Transverse colon (tissue), 4 donors: ENCODE measurements at regions not wholly inside any gene's neighbourhood (a gene's known extent, or its start where the extent isn't known, plus 50 kb on each side); places are given as distances from the start of the nearest gene placed in this dataset.
"Not testable (repeated sequence)": the region's sequence is repeated elsewhere in the genome, so short reads cannot be mapped to it uniquely, and the experiment has no call there.

Source experiments
- DNase-seq: peaks from one replicate; pipeline ENCODE4 v3.0.0-alpha.2; 2019
- H3K27ac ChIP-seq, 4 donors: fragments of 200-600 bp; sonication (generic); 2 replicates each; pipeline ENCODE4 v1.5.1; 2016 to 2018; ENCODE audit warnings: inconsistent platforms in 4 of 4
- H3K27me3 ChIP-seq: fragments of 200-600 bp; sonication (generic); 2 replicates; pipeline ENCODE4 v1.5.1; 2017; ENCODE audit warnings: inconsistent platforms
- H3K36me3 ChIP-seq, 4 donors: fragments of 200-600 bp; sonication (generic); 2 replicates each; pipeline ENCODE4 v1.5.1; 2017 to 2019; ENCODE audit warnings: inconsistent platforms in 4 of 4
- H3K4me1 ChIP-seq, 4 donors: fragments of 200-600 bp; sonication (generic); 2 replicates each; pipeline ENCODE4 v1.5.1; 2017 to 2020; ENCODE audit warnings: inconsistent platforms in 4 of 4
- H3K4me3 ChIP-seq, 4 donors: fragments of 200-600 bp; sonication (generic); 1 replicate in 1 of 4; 2 replicates in 3 of 4; pipeline versions ENCODE4 v1.5.1 to v1.6.1; 2017 to 2019; ENCODE audit warnings: inconsistent platforms in 4 of 4
- H3K9me3 ChIP-seq, 2 donors: fragments of 200-600 bp; sonication (generic); 2 replicates each; pipeline ENCODE4 v1.5.1; 2017 to 2019; ENCODE audit warnings: inconsistent platforms in 2 of 2
- CTCF ChIP-seq, 5 experiments: fragments of 200-600 bp in 3 of 5; fragments of 450-650 bp in 2 of 5; sonication (generic) in 3 of 5; IDR thresholded peaks; 1 replicate in 2 of 5; 2 replicates in 3 of 5; pipeline ENCODE4 v1.5.1; 2016 to 2017; ENCODE audit warnings: antibody characterized with exemption in 5 of 5, inconsistent platforms in 3 of 5, mild to moderate bottlenecking in 2 of 5, moderate library complexity in 1 of 5
- EP300 ChIP-seq: sonication (generic); formaldehyde crosslinking; IDR thresholded peaks from one replicate; pipeline ENCODE4 v1.6.1; 2017; ENCODE audit warnings: antibody characterized with exemption, low read depth
- POLR2A ChIP-seq: fragments of 450-650 bp; IDR thresholded peaks from one replicate; pipeline ENCODE4 v1.6.1; 2016; ENCODE audit warnings: antibody characterized with exemption, mild to moderate bottlenecking, moderate library complexity
- POLR2AphosphoS5 ChIP-seq, 3 donors: sonication (generic); formaldehyde crosslinking; IDR thresholded peaks; one replicate each; pipeline ENCODE4 v1.6.1; 2016; ENCODE audit warnings: antibody characterized with exemption in 3 of 3
- WGBS, 2 donors: methylation state at CpG; one replicate each; pipeline ENCODE4 v1.1.5; 2018; ENCODE audit warnings: low coverage in 1 of 2; 5-methylcytosine and 5-hydroxymethylcytosine counted together
- in situ Hi-C, 4 donors: fragments of 200-750 bp; cut with MboI; loops; one replicate each; pipeline versions ENCODE4 v1.15.0 to v1.15.1; 2017; ENCODE audit warnings: low sequenced_read_pairs in 3 of 4, low pct_ligation_motif_present in 1 of 4, low pct_unique_long_range_greater_than_20kb in 1 of 4
- intact Hi-C: fragments of 100-400 bp; cut with DNase I; formaldehyde crosslinking; loops from one replicate; pipeline ENCODE4 v1.15.1; 2023; ENCODE audit warnings: low total_unique reads

GRCh38 chr5:13212886-13213285 is 731.6 kb downstream of the DNAH5 start:
- TF ChIP-seq EP300 (no peak), CTCF (IDR thresholded peaks at IDR 0.05) (no peak), POLR2A (no peak)

GRCh38 chr5:13211064-13211463 is 733.4 kb downstream of the DNAH5 start:
- Histone ChIP-seq H3K27ac (no peak overlapping the region), H3K9me3 (no peaks in the 10 kb centered on the region), H3K27me3 (no peaks in the 10 kb centered on the region), H3K4me1 (no peaks in the 10 kb centered on the region), H3K4me3 (no peak overlapping the region), H3K36me3 (no peaks in the 10 kb centered on the region)
- DNase-seq, result no peak
- TF ChIP-seq POLR2A (no peak), POLR2AphosphoS5 (IDR thresholded peaks at IDR 0.05) (no peak), CTCF (IDR thresholded peaks at IDR 0.05) (no peak), EP300 (no peak)
- intact Hi-C loops, result no loop called here
- in situ Hi-C loops, result no loop called here
- 93 to 98% methylated on average over 1 of the region's 1 CpG for WGBS, 2 donors

More at GRCh38 chr5:13212886-13213285, 731.6 kb downstream of the DNAH5 start:
- Histone ChIP-seq H3K36me3 (no peaks in the 10 kb centered on the region), H3K27me3 (no peaks in the 10 kb centered on the region), H3K9me3 (no peaks in the 10 kb centered on the region), H3K4me3 (no peak overlapping the region), H3K27ac (no peak overlapping the region), H3K4me1 (no peaks in the 10 kb centered on the region)
- intact Hi-C loops (no loop called here), in situ Hi-C loops (no loop called here)
- 61 to 71% methylated on average over 3 to 4 of the region's 4 CpGs for WGBS, 2 donors
- DNase-seq, result no peak

- Histone ChIP-seq H3K27me3 (no peaks in the 10 kb centered on the region), H3K36me3 (no peaks in the 10 kb centered on the region), H3K4me1 (no peaks in the 10 kb centered on the region), H3K27ac (no peak overlapping the region), H3K9me3 (no peaks in the 10 kb centered on the region), H3K4me3 (no peak overlapping the region)
- no peak for DNase-seq
- intact Hi-C loops (no loop called here), in situ Hi-C loops (no loop called here)
- TF ChIP-seq POLR2AphosphoS5 (IDR thresholded peaks at IDR 0.05), result no peak
- no peak for TF ChIP-seq CTCF (IDR thresholded peaks at IDR 0.05)
- no peak for TF ChIP-seq EP300
Measured at GRCh38 chr5:13207112-13207511, 737.4 kb downstream of the DNAH5 start.

GRCh38 chr5:13201022-13201421 is 743.5 kb downstream of the DNAH5 start:
- Histone ChIP-seq H3K27me3 (no peaks in the 10 kb centered on the region), H3K4me1 (no peaks in the 10 kb centered on the region), H3K4me3 (no peak overlapping the region), H3K36me3 (no peaks in the 10 kb centered on the region), H3K9me3 (no peaks in the 10 kb centered on the region), H3K27ac (no peak overlapping the region)
- in situ Hi-C loops (no loop called here), intact Hi-C loops (no loop called here)
- DNase-seq, result no peak
- 74 to 85% methylated on average over 6 of the region's 6 CpGs for WGBS, 2 donors
- TF ChIP-seq POLR2AphosphoS5 (IDR thresholded peaks at IDR 0.05) (no peak), CTCF (IDR thresholded peaks at IDR 0.05) (no peak)

- H3K36me3 ChIP-seq, intact Hi-C loops, H3K9me3 ChIP-seq, DNase-seq, H3K4me1 ChIP-seq, H3K4me3 ChIP-seq, in situ Hi-C loops, H3K27ac ChIP-seq, H3K27me3 ChIP-seq: not testable (repeated sequence)
- 61% methylated on average over 2 of the region's 2 CpGs; no CpG with 5 or more reads in 1 of the 2 donors for WGBS, 2 donors
Measured at GRCh38 chr5:13198226-13198625, 746.3 kb downstream of the DNAH5 start.
